ENCODE measurements at regions not wholly inside any gene's neighbourhood (a gene's known extent, or its start where the extent isn't known, plus 50 kb on each side); places are given as distances from the start of the nearest gene placed in this dataset.

DNA sequence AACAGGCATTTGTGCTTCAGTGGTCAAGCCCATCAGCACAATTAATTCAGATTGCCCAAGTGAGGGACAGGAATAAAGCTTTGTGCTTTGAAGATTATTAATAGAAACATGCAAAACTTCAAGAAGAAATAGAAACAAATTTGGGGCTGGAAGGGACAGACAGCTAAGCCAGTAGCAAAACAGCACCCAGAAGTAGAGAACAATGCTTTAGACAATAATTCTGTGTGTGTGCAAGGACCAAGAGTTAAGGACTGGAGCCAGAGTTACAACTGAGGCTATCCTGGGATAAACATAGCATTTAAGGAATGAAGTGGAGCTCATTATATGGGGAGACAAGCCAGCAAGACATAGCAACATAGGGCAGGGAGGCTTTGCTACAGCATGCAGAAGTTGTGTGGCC, 251.9 kb upstream of the DAB1 start:
- no peak for DNase-seq (ENCODE audit: low spot score)
- FAIRE-seq, result no peak

DNA sequence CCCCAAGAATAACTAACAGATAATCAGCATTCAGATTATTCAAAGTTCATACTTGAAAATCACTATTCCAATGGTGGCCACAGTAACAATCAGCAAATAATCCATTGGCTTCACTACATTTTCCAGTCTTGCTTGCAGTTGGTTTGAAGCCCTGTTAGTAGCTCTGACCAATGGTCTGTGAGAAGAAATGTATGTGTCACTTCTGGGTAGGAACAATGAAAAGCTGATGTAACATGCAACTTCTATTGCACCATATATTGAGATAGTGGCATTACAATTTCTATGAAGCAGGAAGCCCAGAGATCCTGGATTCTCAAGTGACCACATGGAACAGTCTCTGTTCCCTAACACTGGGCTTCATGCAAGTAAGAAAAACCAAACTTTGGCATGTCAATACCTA, 250.9 kb upstream of the DAB1 start:
- DNase-seq (ENCODE audit: low spot score) (no peak), FAIRE-seq (no peak)

DNA sequence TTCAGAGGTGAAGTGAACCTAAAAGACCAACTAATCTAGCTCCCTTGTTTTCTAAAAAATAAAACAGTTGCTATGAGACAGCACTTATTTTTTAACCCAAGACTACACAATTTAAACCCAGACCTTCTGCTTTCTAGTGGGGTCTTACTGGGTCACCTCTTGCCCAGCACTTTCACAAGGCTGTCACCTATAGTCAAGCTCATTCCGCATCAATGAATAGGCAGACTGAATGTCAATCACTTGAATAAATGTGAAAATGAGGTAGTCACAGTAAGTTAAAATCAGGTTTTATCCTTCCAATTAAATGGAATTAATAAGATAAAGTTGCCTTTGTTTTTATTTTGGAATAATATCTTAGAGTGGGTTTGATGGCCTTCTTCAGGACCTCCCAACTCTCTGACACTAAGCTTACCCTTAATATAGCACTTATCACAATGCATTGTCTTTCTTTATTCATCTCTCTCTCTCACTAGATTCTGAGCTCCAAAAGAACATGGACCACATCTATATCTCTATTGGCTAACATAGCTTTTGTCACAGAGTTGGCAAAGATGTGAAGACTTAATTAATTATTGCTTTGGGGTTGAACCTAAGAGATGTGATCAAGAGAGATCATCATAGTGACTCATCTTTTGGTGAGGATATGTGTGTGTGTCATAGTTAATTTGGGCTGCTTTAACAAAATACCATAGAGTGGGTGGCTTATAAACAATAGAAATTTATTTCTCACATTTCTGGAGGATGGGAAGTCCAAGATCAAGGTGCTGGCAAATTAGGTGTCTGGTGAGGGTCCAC, 248.7 kb upstream of the DAB1 start:
- DNase-seq (ENCODE audit: low spot score), result no peak
- no peak for FAIRE-seq

DNA sequence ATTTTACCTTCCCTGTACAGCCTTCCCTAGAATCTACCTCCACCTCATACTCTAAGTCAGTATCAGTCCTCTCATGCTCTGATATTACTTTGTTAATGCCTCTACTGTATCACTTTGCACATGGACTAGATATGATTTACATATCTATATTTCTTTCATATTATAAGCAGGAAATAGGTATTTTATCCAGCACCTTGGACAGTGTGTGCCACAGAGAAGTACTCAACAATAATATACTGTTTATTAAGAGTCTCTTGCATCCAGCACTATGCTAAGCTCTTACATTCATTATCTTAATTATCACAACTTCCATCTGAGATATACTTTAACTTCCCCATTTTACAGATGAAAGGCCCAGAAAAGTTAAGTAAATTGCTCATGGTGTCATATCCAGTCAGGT, 247.9 kb upstream of the DAB1 start:
- FAIRE-seq (no peak), DNase-seq (ENCODE audit: low spot score) (no peak)

DNA sequence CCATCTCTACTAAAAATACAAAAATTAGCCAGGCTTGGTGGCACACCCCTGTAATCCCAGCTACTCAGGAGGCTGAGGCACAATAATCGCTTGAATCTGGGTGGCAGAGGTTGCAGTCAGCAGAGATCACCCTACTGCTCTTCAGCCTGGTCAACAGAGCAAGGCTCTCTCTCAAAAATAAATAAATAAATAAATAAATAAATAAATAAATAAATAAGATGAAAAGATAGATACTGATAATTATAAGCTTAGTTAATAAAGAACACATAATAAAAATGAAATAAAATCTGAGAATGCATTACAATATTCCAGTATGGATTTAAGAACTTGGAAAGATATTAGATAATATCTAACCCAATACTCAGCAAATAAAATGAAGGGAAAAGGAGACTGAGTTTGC, 235.9 kb upstream of the DAB1 start:
- DNase-seq (ENCODE audit: low spot score) (no peak), FAIRE-seq (no peak)

DNA sequence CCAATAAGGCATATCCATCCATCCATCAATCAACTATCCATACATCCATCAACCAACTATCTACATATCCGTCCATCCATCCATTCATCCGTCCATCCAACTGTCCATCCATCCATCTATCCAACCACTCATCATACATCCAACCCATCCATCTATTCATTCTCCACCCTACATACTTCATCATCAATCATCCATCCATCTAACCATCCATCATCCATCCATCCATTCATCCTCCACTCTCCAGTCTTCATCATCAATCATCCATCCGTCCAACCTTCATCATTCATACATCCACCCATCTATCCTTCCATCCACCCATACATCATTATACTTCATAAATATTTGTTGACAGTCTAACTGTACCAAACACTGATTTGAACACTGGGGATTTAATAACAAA, 231.3 kb upstream of the DAB1 start:
- DNase-seq (ENCODE audit: low spot score) (no peak), FAIRE-seq (no peak)

DNA sequence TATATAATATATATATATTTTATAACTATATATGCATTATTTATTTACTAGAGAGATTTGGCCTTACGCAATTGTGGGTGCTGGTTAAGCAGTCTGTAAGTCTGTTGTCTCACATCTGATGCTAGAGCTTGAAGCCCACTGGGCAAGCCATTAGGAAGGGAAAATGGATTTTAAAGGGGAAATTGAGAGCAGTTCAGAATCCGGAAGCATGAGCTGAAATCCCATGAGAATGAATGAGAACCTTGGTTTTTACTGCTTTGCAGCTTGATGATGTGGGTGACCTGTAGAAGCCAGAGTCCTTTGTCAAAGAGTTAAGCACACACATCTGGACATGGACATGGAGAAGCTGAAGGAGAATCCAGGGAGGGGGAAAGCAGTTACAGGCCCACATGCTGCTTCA, 220.8 kb upstream of the DAB1 start:
- DNase-seq (ENCODE audit: low spot score) (no peak), FAIRE-seq (no peak)

DNA sequence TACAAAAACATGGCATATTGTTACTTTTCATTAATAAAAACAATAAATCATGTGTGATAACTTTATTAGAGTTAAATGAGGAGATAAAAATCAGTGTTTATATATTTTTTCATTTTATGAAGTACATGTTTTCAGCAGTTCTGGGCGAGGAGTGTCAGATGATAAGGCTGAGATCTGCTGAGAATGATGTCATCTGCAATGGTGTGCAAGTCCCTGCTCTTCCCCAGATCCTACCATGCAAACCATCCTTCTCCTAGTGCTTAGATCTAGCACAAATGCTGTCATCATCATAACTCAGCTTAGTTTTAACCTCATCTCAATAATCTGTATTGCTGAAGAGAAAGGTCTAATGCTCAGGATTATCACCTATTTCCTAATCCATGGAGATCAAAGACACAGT, 214.4 kb upstream of the DAB1 start:
- no peak for DNase-seq (ENCODE audit: low spot score)
- no peak for FAIRE-seq

DNA sequence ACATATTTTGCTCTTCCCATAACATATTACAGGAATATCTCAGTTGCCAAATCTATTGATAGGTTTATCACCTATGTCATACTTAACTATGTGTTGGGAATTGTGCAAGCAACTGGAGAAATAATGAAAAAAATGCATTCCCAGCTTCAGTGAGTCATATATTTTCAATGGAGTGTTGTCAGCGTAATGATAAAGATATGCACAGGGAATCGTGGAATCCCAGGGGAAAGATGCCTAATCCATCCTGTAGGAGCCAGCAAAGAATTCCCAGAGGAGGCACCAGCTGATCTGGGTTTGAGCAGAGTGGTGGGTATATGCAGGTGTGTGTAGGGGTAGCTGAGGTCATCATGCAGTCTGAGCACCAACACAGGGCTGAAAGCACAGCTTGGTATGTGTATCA, 213.3 kb upstream of the DAB1 start:
- peak; percentile 60 for DNase-seq (ENCODE audit: low spot score)
- peak; percentile 82 for FAIRE-seq

DNA sequence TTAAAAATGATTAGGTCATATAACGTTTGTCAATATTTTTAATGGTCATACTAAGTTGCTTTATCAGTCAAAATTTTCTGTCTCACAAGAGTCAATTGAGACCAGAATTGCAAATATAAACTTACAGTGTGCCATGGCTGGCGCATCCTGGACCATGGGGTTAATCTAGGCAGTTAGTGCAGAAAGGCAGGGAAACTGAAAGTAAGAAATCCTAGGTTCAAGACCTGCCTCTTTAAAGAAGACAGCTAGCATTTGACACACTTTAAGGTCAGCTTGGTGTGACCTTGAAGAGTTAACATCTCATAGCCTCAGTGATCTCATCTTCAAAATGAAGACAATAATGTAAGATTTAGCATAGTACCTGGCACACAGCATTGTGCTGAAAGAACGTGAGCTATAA, 210.0 kb upstream of the DAB1 start:
- FAIRE-seq, result no peak
- no peak for DNase-seq (ENCODE audit: low spot score)

DNA sequence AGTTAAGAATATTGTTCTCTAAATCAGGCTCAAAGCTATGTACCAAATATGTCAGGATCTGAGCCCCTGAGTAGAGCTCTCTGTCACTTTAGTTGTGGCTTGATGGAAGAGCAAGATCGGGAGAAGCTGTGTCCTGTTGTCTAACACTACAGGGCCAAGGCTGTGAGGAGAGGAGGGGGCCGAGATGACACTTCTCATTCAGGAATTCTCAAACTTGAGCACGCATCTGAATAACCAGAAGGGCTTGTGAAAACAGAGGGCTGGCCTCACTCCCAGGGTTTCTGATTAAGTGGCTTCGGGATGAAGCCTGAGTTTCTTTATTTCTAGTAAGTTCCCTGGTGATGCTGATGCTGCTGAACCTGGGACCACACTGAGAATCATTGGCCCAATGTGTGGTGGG, 209.2 kb upstream of the DAB1 start:
- FAIRE-seq (no peak), DNase-seq (ENCODE audit: low spot score) (no peak)

DNA sequence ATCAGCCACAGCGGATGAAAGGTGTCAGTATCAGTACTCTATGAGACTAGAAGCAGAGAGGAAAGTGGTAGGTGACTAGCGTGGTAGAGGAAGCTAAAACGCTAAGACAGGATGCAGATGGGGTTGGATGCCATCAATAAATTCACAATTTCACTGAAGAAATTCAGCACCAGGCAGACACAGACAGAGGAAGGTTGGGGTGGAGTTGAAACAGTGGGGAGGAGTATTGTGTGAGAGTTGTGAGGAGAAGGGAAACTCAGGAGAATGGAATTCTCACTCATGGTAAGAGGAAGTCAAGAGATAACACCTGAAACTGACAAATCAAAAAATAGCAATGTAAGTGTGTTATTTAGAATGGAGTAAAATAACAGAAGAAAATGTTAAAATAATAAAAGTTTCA, 208.5 kb upstream of the DAB1 start:
- DNase-seq (ENCODE audit: low spot score) (peak; percentile 46), FAIRE-seq (no peak)

DNA sequence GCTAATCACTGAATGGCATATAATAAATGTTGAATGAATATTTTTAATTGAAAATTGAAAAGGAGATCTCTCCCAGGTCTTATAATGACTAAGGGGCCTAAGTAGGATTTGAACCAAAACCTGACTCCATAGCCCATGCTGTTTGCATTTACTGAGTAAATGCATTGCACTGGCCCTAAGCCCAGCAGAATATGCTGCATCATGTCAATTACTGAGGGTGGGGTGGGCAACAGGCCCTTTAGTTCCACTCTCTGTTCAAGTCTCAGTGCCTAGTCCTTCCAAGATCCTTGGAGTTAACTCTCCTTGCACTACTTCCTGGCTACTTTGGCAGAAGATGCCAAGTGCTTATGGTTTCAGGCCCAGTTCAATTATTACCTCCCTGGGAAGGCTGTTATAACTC, 203.8 kb upstream of the DAB1 start:
- FAIRE-seq (no peak), DNase-seq (ENCODE audit: low spot score) (no peak)

DNA sequence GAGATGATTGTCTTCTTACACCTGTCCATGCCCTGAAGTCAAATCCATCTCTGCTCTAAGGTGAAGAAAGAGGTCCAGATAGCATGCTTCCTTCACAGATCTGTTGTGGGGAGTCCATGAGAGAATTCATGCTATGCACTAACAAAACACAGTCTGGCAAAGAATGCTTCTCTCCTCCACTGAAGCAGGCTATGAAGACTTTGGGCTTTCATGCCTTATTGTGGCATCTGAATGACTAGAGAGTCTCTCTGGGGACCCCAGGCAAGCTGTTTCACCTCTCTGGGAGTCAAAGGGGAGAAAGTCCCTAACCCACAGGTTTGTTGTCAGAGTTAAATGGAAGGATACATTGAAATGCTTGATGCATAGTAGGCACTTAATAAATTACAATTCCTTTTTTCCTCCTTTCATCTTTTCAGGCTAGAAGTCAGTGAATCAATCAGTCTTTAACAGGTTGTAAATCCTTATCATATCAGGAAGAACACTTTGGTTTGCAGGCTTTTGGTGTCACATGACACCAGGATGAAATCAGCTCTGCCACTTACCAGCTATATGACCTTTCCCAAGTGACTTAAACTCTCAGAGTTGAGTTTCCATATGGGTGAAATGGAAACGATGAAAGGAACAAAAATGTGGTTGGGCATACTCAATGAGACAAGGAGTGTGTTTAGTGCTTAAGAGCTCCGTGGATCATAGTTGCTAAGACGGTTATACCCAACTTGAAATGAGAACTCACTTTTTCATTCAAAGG, 200.1 kb upstream of the DAB1 start:
- no peak for FAIRE-seq
- DNase-seq (ENCODE audit: low spot score), result no peak

DNA sequence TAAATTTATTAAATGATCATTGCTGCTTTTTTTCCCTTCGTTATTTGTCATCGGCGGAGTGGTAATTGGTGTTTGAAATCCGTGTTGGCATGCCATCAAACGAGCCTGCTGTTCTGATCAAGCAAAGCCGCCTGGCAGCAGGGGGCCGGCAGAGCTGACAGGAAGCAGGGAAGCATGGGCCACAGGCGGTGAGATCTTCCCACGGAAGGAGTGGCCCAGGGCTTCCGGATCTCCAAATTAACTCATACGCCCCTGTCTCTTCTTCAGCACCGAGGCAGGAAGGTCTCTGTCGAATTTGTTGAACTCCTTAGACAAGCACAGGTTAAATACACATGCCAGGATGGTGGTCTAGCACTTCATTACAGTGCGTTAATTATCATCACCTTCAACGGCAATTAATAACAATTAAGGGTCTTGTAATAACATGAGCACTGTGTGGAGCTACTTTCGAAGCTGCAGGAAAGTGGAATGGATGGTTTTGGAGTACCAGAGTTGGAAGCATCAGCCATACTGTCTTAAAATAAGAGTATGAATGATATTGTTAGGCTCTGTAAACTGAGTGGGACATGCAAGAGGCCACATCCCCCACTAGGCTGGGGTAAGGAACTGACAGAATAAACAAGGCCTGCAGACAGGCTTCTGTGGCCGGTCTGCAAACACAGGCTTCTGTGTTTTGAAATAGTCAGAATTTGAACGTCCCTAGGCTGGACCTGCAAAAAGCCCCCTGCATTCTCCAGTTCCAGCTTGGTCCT, 199.4 kb upstream of the DAB1 start:
- FAIRE-seq (no peak), DNase-seq (ENCODE audit: low spot score) (peak; percentile 74)

DNA sequence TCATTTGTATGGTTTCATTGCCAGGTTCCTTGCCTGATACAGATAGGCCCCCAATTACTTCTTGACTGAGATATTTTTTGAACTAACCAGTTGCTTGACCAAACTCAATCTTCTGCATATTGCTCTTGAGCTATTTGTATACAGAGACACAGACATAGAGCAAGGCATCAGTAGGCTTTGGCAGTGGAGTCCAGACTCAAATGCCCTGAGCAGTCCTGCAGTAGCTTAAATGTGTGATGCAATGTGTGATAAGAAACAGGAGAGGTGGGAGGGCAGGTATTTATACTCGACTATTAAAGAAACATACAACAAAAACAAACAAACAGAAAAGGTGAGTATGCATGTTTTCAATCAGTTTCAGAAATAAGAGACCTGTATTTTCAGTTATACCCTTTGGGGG, 197.9 kb upstream of the DAB1 start:
- FAIRE-seq (no peak), DNase-seq (ENCODE audit: low spot score) (no peak)

DNA sequence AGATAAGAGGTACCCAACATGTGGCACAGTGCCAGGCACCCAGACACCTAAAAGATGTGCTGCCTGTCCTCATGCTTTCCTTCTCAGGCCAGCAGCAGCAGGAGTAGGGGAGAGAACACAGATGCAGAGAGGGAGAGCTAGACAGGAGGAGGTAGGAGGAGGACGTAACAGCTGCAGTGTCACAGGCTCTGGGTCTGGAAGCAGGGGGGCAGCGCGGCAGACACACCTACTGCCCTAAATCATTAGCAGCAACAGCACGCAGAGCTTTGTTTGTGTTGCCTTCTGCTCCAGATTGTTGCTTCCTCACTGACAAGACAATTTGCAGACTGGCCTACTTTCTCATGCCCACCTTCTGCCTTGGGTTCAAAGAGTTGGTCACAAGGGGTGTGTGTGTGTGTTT, 196.7 kb upstream of the DAB1 start:
- DNase-seq (ENCODE audit: low spot score) (no peak), FAIRE-seq (no peak)

DNA sequence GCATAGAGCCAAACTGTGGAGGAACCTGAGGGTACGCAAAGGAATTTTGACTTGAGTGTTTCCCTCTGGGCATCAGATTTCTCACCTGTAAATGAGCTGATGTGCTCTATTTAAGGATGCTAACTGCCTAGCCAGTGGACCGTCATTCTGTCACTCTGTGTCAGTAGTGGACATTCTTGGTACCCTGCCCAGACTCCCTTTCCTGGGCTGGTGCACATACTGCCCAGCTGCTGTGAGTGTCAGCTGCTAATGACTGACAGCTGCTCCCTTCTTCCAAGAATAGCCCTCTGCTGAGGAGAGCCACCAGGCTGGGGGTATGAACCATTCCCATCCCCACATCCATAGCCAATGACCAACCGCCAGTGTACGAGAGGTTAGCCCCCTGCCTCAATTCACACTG, 193.1 kb upstream of the DAB1 start:
- FAIRE-seq (no peak), DNase-seq (ENCODE audit: low spot score) (no peak)

DNA sequence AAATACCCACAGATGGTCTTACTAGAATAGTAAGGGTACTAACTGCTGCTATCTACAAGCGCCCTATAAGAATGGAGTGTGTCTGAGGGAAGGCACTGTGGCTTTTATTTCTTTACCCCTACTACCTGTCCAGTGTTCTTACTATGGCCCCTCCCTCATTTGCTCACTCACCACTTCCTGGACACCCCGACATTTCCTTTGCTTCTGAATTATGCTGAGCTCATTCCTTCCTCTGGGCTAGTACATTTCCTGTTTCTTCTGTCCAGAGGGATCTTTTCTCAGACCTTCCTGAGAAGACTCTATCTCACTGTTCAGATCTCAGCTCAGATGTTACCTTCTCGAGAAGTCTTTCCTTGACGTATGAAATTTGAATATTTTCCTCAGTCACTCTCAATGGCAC, 192.1 kb upstream of the DAB1 start:
- no peak for DNase-seq (ENCODE audit: low spot score)
- no peak for FAIRE-seq

DNA sequence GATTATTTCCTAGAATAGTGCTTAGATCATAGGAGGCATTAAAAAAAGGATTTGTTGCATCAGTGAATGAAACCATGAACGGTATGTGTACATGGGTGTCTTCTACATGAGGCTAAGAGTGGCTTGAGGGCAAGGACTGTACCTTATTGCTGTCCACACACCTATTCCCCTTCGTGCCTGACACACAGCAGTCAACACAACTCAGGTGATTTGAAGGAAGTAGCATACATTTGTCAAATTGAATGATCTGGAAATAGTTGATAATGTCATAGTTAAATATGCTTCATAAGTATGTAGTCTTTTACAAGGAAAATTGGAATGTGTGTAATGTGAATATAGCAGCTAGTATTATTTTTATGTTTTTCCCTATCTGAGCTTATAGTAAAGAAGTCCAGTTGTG, 189.0 kb upstream of the DAB1 start:
- FAIRE-seq (no peak), DNase-seq (ENCODE audit: low spot score) (no peak)

DNA sequence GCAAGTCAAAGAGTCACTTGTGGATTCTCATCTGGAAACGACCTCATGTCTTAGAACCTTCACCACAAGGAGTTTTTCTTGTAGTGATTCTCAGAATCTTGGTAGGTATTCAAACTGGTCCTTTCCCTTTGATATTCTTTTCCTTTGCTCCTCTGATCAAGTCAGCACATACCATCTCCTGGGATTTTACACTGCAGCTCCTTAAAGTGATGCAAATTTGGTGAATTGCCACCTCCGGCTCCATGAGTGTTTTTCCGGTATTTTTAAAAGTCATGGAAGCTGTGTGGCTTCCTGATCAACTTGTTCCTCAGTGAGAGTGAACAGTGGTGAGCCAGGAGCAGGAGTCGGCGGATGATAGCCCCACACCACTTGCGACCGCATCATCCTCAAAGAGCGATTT, 182.1 kb upstream of the DAB1 start:
- FAIRE-seq (no peak), DNase-seq (ENCODE audit: low spot score) (no peak)

DNA sequence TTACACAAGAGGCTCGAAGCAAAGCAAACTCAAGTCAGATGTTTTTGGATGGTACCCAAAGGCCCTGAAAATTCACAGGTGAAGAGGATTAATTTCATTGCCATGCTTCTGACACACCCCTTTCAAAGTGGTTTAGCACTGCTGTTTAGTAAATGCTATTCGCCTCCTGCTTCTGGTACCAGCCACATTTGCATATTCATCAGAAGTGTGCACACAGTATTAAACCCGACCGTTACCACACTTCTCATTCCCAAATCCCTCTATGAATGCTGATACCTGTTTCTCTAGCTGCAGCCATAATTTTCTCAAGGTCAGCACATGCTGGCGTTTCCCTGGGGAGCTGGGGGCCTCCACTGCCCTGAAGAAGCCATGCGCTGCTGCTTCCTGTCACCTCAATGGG, 179.8 kb upstream of the DAB1 start:
- no peak for FAIRE-seq
- no peak for DNase-seq (ENCODE audit: low spot score)

DNA sequence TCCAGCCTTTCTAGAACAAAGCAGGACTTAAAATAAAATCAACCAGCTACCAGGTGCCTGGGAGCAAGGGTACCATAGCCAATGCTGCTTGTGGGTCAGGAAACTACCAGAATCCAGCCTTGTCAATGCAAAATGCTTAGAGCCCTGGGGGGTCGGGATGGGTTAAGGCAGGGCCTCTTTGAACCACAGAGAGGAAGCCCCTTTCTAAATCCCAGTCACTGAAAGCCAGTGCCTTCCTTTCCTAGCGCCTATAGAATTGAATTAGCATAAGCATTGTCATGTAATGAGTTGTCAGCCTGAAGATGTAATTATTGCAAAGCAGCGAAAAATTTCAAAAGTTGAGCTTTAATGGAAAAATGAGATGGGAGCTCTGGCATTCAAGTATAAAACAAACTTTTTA, 176.6 kb upstream of the DAB1 start:
- FAIRE-seq (no peak), DNase-seq (ENCODE audit: low spot score) (no peak)
